Suprapubic skin (tissue), 4 donors: ENCODE measurements at regions not wholly inside any gene's neighbourhood (a gene's known extent, or its start where the extent isn't known, plus 50 kb on each side); places are given as distances from the start of the nearest gene placed in this dataset.

Source experiments
- DNase-seq, 2 donors: peaks; one replicate each; pipeline ENCODE4 v3.0.0-alpha.2; 2019; ENCODE audit warnings: low spot score in 2 of 2
- H3K27ac ChIP-seq: fragments of 200-600 bp; sonication (generic); one replicate; pipeline ENCODE4 v1.5.1; 2019
- H3K27me3 ChIP-seq: fragments of 200-600 bp; sonication (generic); one replicate; pipeline ENCODE4 v1.5.1; 2019
- H3K36me3 ChIP-seq: fragments of 200-600 bp; sonication (generic); one replicate; pipeline ENCODE4 v1.5.1; 2019
- H3K4me1 ChIP-seq: fragments of 200-600 bp; sonication (generic); one replicate; pipeline ENCODE4 v1.5.1; 2019
- H3K4me3 ChIP-seq: fragments of 200-600 bp; sonication (generic); one replicate; pipeline ENCODE4 v1.5.1; 2019; ENCODE audit warnings: mild to moderate bottlenecking
- H3K9me3 ChIP-seq: fragments of 200-600 bp; sonication (generic); one replicate; pipeline ENCODE4 v1.5.1; 2019
- EP300 ChIP-seq: sonication (generic); formaldehyde crosslinking; IDR thresholded peaks from one replicate; pipeline ENCODE4 v1.6.1; 2017; ENCODE audit warnings: antibody characterized with exemption
- POLR2A ChIP-seq, 2 donors: fragments of 450-650 bp; IDR thresholded peaks; one replicate each; pipeline ENCODE4 v1.6.1; 2017; ENCODE audit warnings: antibody characterized with exemption in 2 of 2, mild to moderate bottlenecking in 2 of 2, moderate library complexity in 2 of 2
- POLR2AphosphoS5 ChIP-seq, 3 donors: sonication (generic); formaldehyde crosslinking; IDR thresholded peaks; one replicate each; pipeline ENCODE4 v1.6.1; 2017; ENCODE audit warnings: antibody characterized with exemption in 3 of 3
- WGBS: methylation state at CpG from one replicate; pipeline ENCODE4 v1.1.5; 2018; 5-methylcytosine and 5-hydroxymethylcytosine counted together
- TF ChIP-seq, protein P1 (sequence below), 2 donors: fragments of 200-600 bp in 1 of 2; fragments of 450-650 bp in 1 of 2; sonication (generic) in 1 of 2; IDR thresholded peaks; one replicate each; pipeline ENCODE4 v1.5.1; 2016 to 2019; ENCODE audit warnings: antibody characterized with exemption in 2 of 2, mild to moderate bottlenecking in 1 of 2, moderate library complexity in 1 of 2

DNA sequence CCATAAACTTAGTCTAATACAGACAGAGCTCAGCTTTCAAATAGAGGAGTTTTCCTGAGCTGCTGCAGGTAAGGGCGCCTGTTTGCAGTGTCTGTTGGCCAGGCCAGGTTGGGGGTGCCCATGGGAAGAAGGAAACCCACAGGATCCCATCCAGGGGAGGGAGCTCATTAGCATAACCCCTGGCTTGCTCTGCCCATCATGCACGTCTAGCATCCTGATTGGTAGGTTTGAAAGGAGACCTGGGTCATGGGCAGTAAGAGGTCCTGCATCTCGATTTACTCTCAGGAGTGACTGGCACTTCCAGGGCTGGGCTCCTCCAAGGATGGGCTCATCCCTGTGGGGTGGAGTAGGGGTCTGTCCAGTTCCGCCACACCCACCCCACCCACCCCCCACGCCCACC, 103.7 kb upstream of the CLDN14 start:
- WGBS = 28% methylated on average over 3 of the region's 5 CpGs
- Histone ChIP-seq H3K36me3 (no peaks in the 10 kb centered on the region), H3K27ac (no peak overlapping the region), H3K4me1 (no peaks in the 10 kb centered on the region), H3K4me3 (no peak overlapping the region), H3K27me3 (peaks cover 25% of the 10 kb centered on the region), H3K9me3 (no peaks in the 10 kb centered on the region)
- TF ChIP-seq, protein P1, sequence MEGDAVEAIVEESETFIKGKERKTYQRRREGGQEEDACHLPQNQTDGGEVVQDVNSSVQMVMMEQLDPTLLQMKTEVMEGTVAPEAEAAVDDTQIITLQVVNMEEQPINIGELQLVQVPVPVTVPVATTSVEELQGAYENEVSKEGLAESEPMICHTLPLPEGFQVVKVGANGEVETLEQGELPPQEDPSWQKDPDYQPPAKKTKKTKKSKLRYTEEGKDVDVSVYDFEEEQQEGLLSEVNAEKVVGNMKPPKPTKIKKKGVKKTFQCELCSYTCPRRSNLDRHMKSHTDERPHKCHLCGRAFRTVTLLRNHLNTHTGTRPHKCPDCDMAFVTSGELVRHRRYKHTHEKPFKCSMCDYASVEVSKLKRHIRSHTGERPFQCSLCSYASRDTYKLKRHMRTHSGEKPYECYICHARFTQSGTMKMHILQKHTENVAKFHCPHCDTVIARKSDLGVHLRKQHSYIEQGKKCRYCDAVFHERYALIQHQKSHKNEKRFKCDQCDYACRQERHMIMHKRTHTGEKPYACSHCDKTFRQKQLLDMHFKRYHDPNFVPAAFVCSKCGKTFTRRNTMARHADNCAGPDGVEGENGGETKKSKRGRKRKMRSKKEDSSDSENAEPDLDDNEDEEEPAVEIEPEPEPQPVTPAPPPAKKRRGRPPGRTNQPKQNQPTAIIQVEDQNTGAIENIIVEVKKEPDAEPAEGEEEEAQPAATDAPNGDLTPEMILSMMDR (IDR thresholded peaks at IDR 0.05) = no peak
- TF ChIP-seq POLR2A (IDR thresholded peaks at IDR 0.05) = no peak
- TF ChIP-seq EP300 = no peak
- no peak for TF ChIP-seq POLR2AphosphoS5 (IDR thresholded peaks at IDR 0.05)
- DNase-seq = no peak

DNA sequence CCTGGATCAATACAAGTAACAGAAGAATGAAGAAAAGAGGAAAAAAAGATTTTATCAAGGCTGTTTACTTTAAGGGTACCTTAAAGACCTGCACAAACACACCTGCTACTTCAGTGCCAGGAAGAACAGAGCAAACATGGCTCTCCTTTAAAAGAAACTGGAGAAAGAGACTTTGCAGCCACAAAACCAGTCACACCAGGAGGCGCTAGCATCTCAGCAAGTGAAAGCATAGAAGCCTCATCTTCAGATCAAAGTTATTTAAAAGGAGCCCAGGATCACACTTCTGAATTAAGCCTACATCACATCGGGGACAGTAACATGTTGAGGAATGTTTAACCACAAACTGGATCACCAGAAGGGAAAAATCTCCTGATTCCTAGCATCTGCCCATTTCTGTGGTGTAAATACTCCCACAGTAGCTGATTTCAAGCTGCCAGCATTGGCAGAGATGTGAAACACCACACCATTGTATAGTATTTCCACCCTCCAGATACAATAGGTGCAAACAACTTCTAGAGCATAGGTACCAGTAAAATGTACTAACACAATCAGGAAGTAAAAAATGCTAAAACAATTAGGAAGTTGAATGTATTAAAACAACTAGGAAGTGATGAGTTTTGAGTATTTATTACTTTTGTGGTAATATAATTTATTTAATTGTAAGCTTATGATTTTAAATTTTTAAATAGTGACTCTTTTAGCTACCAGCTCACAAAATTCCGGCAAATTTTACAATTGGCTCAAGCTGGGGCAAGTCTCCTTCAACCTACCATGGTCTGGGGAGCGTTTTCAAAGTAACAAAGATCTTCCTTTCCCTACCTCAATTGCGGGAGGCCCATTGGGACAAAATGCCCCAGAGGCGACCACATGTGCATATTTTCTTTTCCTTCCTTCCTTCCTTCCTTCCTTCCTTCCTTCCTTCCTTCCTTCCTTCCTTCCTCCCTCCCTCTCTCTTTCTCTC, 105.3 kb upstream of the CLDN14 start:
- H3K27me3 ChIP-seq = peaks cover 27% of the 10 kb centered on the region
- no peak for DNase-seq
- no peaks in the 10 kb centered on the region for H3K4me1 ChIP-seq
- no peak for TF ChIP-seq POLR2AphosphoS5 (IDR thresholded peaks at IDR 0.05)
- no peak for TF ChIP-seq EP300
- TF ChIP-seq POLR2A (IDR thresholded peaks at IDR 0.05) = no peak
- TF ChIP-seq, protein P1 (IDR thresholded peaks at IDR 0.05) = no peak
- no peaks in the 10 kb centered on the region for H3K9me3 ChIP-seq
- no peak overlapping the region for H3K27ac ChIP-seq
- H3K4me3 ChIP-seq = no peak overlapping the region
- 86% methylated on average over 6 of the region's 6 CpGs for WGBS
- no peaks in the 10 kb centered on the region for H3K36me3 ChIP-seq

DNA sequence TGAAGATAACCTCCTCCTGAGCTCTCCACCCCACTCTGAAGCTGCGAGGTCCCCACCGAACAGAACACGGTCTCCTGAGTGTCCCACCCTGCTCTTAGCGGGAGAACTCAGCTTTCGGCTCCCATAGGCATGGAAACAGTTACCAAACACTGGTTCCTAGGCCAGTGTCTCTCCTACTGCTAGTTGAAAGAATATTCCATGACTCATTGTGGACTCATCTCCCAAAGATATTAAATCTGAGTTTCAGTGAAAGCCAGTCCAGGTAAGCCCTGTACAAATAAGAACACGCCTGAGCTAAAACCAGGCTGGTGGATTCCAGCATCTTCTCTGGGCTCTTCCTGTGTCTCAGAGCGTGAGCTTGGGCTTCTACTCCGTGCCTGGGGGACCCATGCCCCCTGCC, 107.5 kb upstream of the CLDN14 start:
- WGBS = 85% methylated on average over 8 of the region's 8 CpGs
- H3K27me3 ChIP-seq = peaks cover 27% of the 10 kb centered on the region
- no peak overlapping the region for H3K27ac ChIP-seq
- H3K36me3 ChIP-seq = no peaks in the 10 kb centered on the region
- no peak overlapping the region for H3K4me3 ChIP-seq
- H3K4me1 ChIP-seq = no peaks in the 10 kb centered on the region
- no peak for TF ChIP-seq POLR2AphosphoS5 (IDR thresholded peaks at IDR 0.05)
- TF ChIP-seq EP300 = no peak
- TF ChIP-seq POLR2A (IDR thresholded peaks at IDR 0.05) = no peak
- TF ChIP-seq, protein P1 (IDR thresholded peaks at IDR 0.05) = no peak
- DNase-seq = no peak
- H3K9me3 ChIP-seq = no peaks in the 10 kb centered on the region

DNA sequence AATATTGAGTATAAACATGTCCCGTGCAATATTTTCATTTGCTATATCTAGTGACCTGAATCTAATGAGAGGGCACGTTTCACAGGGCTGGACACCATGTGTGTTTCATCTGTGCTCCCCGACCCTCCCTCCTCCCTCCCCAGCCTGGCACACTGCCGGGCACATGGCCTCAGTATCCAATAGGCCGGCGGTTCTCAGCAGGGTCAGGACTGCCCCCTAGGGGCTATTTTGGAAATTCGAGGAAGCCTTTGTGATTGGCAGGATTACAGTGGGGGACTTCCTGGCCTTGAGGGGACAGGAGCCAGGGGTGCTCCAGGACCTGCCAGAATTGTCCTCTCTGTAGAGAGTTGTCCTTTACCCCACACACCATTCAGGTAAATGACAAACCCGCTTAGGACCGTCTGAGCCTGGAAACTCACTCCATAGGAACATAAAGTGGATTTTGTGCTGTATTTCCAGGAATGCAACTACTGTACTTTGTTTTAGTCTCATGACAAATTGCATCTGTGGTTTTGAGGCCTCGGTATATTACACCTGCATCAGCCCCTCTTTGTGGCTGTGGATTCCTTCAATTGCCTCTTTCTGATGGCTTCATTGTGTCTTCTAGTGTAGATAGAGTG, 109.5 kb upstream of the SIM2 start:
- no peak overlapping the region for H3K27ac ChIP-seq
- no peak for DNase-seq
- H3K9me3 ChIP-seq = no peaks in the 10 kb centered on the region
- 29% methylated on average over 10 of the region's 10 CpGs for WGBS
- H3K36me3 ChIP-seq = no peaks in the 10 kb centered on the region
- no peaks in the 10 kb centered on the region for H3K4me1 ChIP-seq
- peaks cover 23% of the 10 kb centered on the region for H3K27me3 ChIP-seq
- no peak overlapping the region for H3K4me3 ChIP-seq
- TF ChIP-seq POLR2AphosphoS5 (IDR thresholded peaks at IDR 0.05) (no peak), EP300 (no peak), POLR2A (IDR thresholded peaks at IDR 0.05) (no peak)
- TF ChIP-seq, protein P1 (IDR thresholded peaks at IDR 0.05) = peak in 1 of 2 donors; percentile 27

DNA sequence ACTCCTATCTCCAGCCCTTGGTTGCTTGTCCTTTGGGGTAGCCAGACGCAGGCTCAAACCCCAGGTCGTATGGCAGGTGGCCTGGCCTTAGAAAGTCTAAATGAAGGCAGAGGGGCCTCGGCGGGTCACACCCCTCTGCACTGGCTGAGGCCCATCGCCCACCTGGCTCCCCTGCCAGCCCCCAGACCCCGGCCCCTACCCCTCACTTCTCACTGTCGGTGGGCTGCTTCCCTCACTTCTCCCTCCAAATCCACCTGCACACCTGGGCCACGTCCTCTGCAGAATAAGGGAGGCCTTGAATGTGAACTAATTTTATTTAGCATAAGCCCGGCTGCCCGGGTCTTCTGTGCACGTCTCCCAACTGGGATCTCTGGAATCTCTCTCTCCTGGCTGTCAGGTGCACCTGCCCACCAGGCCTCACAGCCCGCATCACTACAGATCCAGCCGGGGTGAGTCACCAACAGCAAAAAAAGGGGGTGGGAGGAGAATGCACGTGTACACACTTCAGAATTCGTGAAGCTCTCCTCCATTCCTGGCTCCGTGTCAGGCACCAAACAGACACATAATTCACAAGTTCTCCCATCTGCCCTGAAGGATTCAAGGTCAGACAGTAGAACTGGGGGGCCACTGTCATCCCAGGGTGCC, 107.5 kb upstream of the SIM2 start:
- Histone ChIP-seq H3K4me3 (no peak overlapping the region), H3K9me3 (no peaks in the 10 kb centered on the region), H3K27ac (no peak overlapping the region), H3K4me1 (no peaks in the 10 kb centered on the region), H3K36me3 (no peaks in the 10 kb centered on the region), H3K27me3 (peaks cover 26% of the 10 kb centered on the region)
- 65% methylated on average over 15 of the region's 16 CpGs for WGBS
- TF ChIP-seq POLR2A (IDR thresholded peaks at IDR 0.05) (no peak), POLR2AphosphoS5 (IDR thresholded peaks at IDR 0.05) (no peak), EP300 (no peak)
- TF ChIP-seq, protein P1 (IDR thresholded peaks at IDR 0.05) = no peak
- DNase-seq = no peak
